K562 (cell line): ENCODE measurements at regions not wholly inside any gene's neighbourhood (a gene's known extent, or its start where the extent isn't known, plus 50 kb on each side); places are given as distances from the start of the nearest gene placed in this dataset.

Source experiments
- ATAC-seq: fragments of 200-7000 bp; cut with Tn5 transposase; 3 replicates; pipeline ENCODE4 v1.9.1; 2020; ENCODE audit warnings: moderate library complexity
- BruUV-seq: library from RNA; stranded (reverse); fragments of 400-500 nt; replicated peaks from 2 replicates; lab custom pipeline; 2021; lab: Mats Ljungman, UMichigan
- CTCF ChIA-PET: fragments of 300-600 bp; formaldehyde crosslinking; extraction: SDS; loops from one replicate; lab custom pipeline; 2021; ENCODE audit warnings: low intra/inter-chr PET ratio; lab: Yijun Ruan, JAX
- POLR2A ChIA-PET: fragments of 300-600, 350-650 bp; sonication (Branson Sonifier 250); formaldehyde crosslinking; extraction: SDS; loops from one replicate; lab custom pipeline; 2021; ENCODE audit warnings: antibody characterized with exemption, inconsistent platforms; lab: Yijun Ruan, JAX
- DNase-seq, 4 experiments: peaks; one replicate each; pipeline versions ENCODE4 v3.0.0 to v3.0.0-alpha.2; 2011 to 2018; ENCODE audit warnings: low spot score in 3 of 4, mixed read lengths in 3 of 4; ENCODE audit errors: extremely low read depth in 1 of 4
- FAIRE-seq: peaks from 2 replicates; lab custom pipeline; 2011; peaks lifted over from hg19 to GRCh38; lab: Jason Lieb, UNC
- H2AFZ ChIP-seq: 2 replicates; pipeline ENCODE4 v1.6.0; 2011; ENCODE audit warnings: low read depth, low read length, control low read depth, inconsistent platforms
- H3K27ac ChIP-seq: fragments of 200-600 bp; 3 replicates; pipeline ENCODE4 v1.8.0; 2011; ENCODE audit warnings: low read depth, mild to moderate bottlenecking, control low read depth, inconsistent platforms, low read length, moderate library complexity, mixed read lengths; ENCODE audit errors: extremely low read depth
- H3K27me3 ChIP-seq, 2 experiments: fragments of 300-600 bp in 1 of 2; 2 replicates in 1 of 2; 3 replicates in 1 of 2; pipeline versions ENCODE4 v1.6.0 to v1.8.0; 2011; ENCODE audit warnings: inconsistent platforms in 2 of 2, low read length in 2 of 2, mild to moderate bottlenecking in 1 of 2, mixed read lengths in 1 of 2, moderate library complexity in 1 of 2; ENCODE audit not compliant: control insufficient read depth in 2 of 2, insufficient read depth in 2 of 2
- H3K36me3 ChIP-seq: fragments of 300-600 bp; 3 replicates; pipeline ENCODE4 v1.8.0; 2011; ENCODE audit warnings: mild to moderate bottlenecking, low read length, inconsistent platforms; ENCODE audit not compliant: control insufficient read depth, insufficient read depth
- H3K4me1 ChIP-seq, 2 experiments: fragments of 200-600 bp in 1 of 2; replicated peaks in 1 of 2; 2 replicates in 1 of 2; 3 replicates in 1 of 2; pipeline versions ENCODE4 v1.5.1 to v1.8.0; 2011; ENCODE audit warnings: inconsistent platforms in 2 of 2, low read length in 2 of 2, mild to moderate bottlenecking in 1 of 2, mixed read lengths in 1 of 2, moderate library complexity in 1 of 2; ENCODE audit not compliant: control insufficient read depth in 2 of 2, insufficient read depth in 2 of 2
- H3K4me2 ChIP-seq: 2 replicates; pipeline ENCODE4 v1.6.1; 2011; ENCODE audit warnings: low read length, control low read depth, inconsistent platforms, mixed read lengths; ENCODE audit not compliant: insufficient read depth
- H3K4me3 ChIP-seq: fragments of 200-600 bp; sonication (generic), shearing (Covaris generic); 2 replicates; pipeline ENCODE4 v1.5.1; 2016; ENCODE audit warnings: control low read depth, inconsistent platforms
- H3K79me2 ChIP-seq: fragments of 200-600 bp; 3 replicates; pipeline ENCODE4 v1.8.0; 2011; ENCODE audit warnings: low read length, inconsistent platforms; ENCODE audit not compliant: control insufficient read depth, insufficient read depth
- H3K9ac ChIP-seq, 2 experiments: 2 replicates each; pipeline versions ENCODE4 v1.6.0 to v1.6.1; 2011; ENCODE audit warnings: low read depth in 2 of 2, low read length in 2 of 2, control low read depth in 1 of 2, inconsistent platforms in 1 of 2, mild to moderate bottlenecking in 1 of 2, mixed read lengths in 1 of 2; ENCODE audit not compliant: insufficient read depth in 1 of 2
- H3K9me1 ChIP-seq: one replicate; pipeline ENCODE4 v1.6.0; 2011; ENCODE audit warnings: inconsistent platforms, mild to moderate bottlenecking, low read length, moderate library complexity; ENCODE audit not compliant: control insufficient read depth, insufficient read depth
- H3K9me3 ChIP-seq: replicated peaks from 2 replicates; pipeline ENCODE4 v1.5.1; 2011; ENCODE audit warnings: low read depth, low read length, inconsistent platforms; ENCODE audit not compliant: control insufficient read depth, insufficient read depth
- H4K20me1 ChIP-seq: replicated peaks from 2 replicates; pipeline ENCODE4 v1.6.1; 2011; ENCODE audit warnings: low read length, inconsistent platforms, mixed read lengths; ENCODE audit not compliant: control insufficient read depth, insufficient read depth
- FOXA1 ChIP-seq: fragments of 450-650 bp; IDR thresholded peaks from 2 replicates; pipeline ENCODE4 v1.6.1; 2016; ENCODE audit warnings: mild to moderate bottlenecking, borderline replicate concordance
- HDAC8 ChIP-seq: fragments of 450-650 bp; IDR thresholded peaks from 2 replicates; pipeline ENCODE4 v1.6.1; 2016; ENCODE audit warnings: mild to moderate bottlenecking, missing genetic modification characterization, moderate library complexity, missing compliant biosample characterization
- HOMEZ ChIP-seq: fragments of 250-450 bp; sonication (Bioruptor Pico); IDR thresholded peaks from 2 replicates; pipeline ENCODE4 v1.4.0; 2020; ENCODE audit warnings: mild to moderate bottlenecking, moderate library complexity
- ID3 ChIP-seq, 2 experiments: fragments of 250-450 bp in 1 of 2; fragments of 450-650 bp in 1 of 2; sonication (Bioruptor Pico) in 1 of 2; IDR thresholded peaks; 2 replicates each; pipeline versions ENCODE4 v1.6.1 to v1.8.0; 2016 to 2021; ENCODE audit warnings: mild to moderate bottlenecking in 2 of 2, moderate library complexity in 2 of 2, missing compliant biosample characterization in 1 of 2, missing genetic modification characterization in 1 of 2
- LARP7 ChIP-seq: fragments of 450-650 bp; IDR thresholded peaks from 2 replicates; pipeline ENCODE4 v1.6.1; 2016
- SLC30A9 ChIP-seq: fragments of 250-450 bp; sonication (Bioruptor Pico); IDR thresholded peaks from 2 replicates; pipeline ENCODE4 v1.8.0; 2022; ENCODE audit warnings: mild to moderate bottlenecking, moderate library complexity
- ZNF212 ChIP-seq: fragments of 450-650 bp; formaldehyde crosslinking; IDR thresholded peaks from 2 replicates; pipeline ENCODE4 v1.4.0; 2020; ENCODE audit warnings: mild to moderate bottlenecking
- ZNF354B ChIP-seq: fragments of 250-450 bp; sonication (Bioruptor Pico); IDR thresholded peaks from 2 replicates; pipeline ENCODE4 v1.4.0; 2020
- WGBS: fragments of 100-300 bp; shearing (Covaris generic); methylation state at CpG from one replicate; pipeline ENCODE4 v1.1.6; 2016; ENCODE audit warnings: low coverage, mixed read lengths; ENCODE audit not compliant: insufficient coverage; ENCODE audit errors: missing lambda C conversion rate; 5-methylcytosine and 5-hydroxymethylcytosine counted together
- in situ Hi-C: fragments of 300-500 bp; cut with MboI; formaldehyde crosslinking; loops from 4 replicates; pipeline ENCODE4 v1.15.0; 2018; ENCODE audit warnings: inconsistent platforms, mixed read lengths
- intact Hi-C: fragments of 100-400 bp; cut with micrococcal nuclease; formaldehyde crosslinking; loops from 2 replicates; pipeline ENCODE4 v1.14.2; 2022
- TF ChIP-seq, protein P1 (sequence below): sonication (generic); formaldehyde crosslinking; IDR thresholded peaks from 2 replicates; pipeline ENCODE4 v1.8.0; 2022; ENCODE audit warnings: mild to moderate bottlenecking, missing genetic modification reagents

DNA sequence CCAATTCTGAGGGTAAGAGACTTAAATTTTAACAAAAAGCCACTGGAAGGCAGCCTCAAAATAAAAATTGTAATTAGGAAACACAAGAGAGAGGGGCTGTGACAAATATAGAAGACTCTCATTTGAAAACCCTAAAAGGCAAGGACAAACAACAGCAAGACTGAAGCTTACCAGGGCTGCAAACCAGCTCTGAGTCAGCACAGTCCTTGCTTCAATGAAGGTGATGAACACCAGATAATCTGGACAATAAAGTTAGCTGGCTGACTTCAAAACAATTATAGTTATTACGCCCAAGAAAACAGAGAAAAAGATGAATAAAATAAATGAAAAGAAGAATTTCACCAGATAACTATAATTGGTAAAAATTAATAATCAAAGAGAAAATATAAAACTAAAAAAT, 149.3 kb upstream of the NSMCE3 start:
- ChIA-PET POLR2A (no interaction called here), CTCF (no interaction called here)
- in situ Hi-C loops (no loop called here), intact Hi-C loops (no loop called here)
- Histone ChIP-seq H3K4me3 (no peak overlapping the region), H4K20me1 (no peaks in the 10 kb centered on the region), H3K27me3 (peaks cover 0 to 2% of the 10 kb centered on the region in 2 experiments; a peak in 3 of 5 replicates), H3K4me2 (no peak overlapping the region), H3K9me1 (no peaks in the 10 kb centered on the region), H3K79me2 (no peaks in the 10 kb centered on the region), H3K36me3 (no peaks in the 10 kb centered on the region), H2AFZ (no peak overlapping the region), H3K27ac (no peak overlapping the region), H3K9me3 (no peaks in the 10 kb centered on the region), H3K9ac (no peak overlapping the region), H3K4me1 (no peaks in the 10 kb centered on the region)
- BruUV-seq: no TSS peak
- FAIRE-seq (no peak), DNase-seq (no peak), ATAC-seq (no peak)
- WGBS: 6% methylated on average over 1 of the region's 1 CpG
- TF ChIP-seq SLC30A9 (CRISPR knock-in tag) (no peak), HOMEZ (CRISPR knock-in tag) (no peak)

- BruUV-seq: no TSS peak
- no peaks in the 10 kb centered on the region for H3K9me1 ChIP-seq
- no peak for ATAC-seq
- ChIA-PET POLR2A (no interaction called here), CTCF (no interaction called here)
- no peak overlapping the region for H3K4me3 ChIP-seq
- FAIRE-seq: no peak
- DNase-seq: no peak
- intact Hi-C loops: no loop called here
- H3K27me3 ChIP-seq: peaks cover 0 to 2% of the 10 kb centered on the region in 2 experiments; a peak in 3 of 5 replicates
- 1% methylated on average over 4 of the region's 4 CpGs for WGBS
- no peaks in the 10 kb centered on the region for H3K79me2 ChIP-seq
- H4K20me1 ChIP-seq: no peaks in the 10 kb centered on the region
- no peaks in the 10 kb centered on the region for H3K9me3 ChIP-seq
- in situ Hi-C loops: no loop called here
- H3K27ac ChIP-seq: no peak overlapping the region
- no peaks in the 10 kb centered on the region for H3K36me3 ChIP-seq
- H2AFZ ChIP-seq: no peak overlapping the region
- H3K9ac ChIP-seq: no peak overlapping the region
- H3K4me1 ChIP-seq: no peaks in the 10 kb centered on the region
- H3K4me2 ChIP-seq: no peak overlapping the region
- TF ChIP-seq HDAC8 (tag): no peak
- TF ChIP-seq ID3 (CRISPR knock-in tag; IDR thresholded peaks at IDR 0.05): no peak
- no peak for TF ChIP-seq ID3 (tag; IDR thresholded peaks at IDR 0.05)
- TF ChIP-seq ZNF212 (CRISPR knock-in tag): no peak
- no peak for TF ChIP-seq FOXA1
- TF ChIP-seq, protein P1, sequence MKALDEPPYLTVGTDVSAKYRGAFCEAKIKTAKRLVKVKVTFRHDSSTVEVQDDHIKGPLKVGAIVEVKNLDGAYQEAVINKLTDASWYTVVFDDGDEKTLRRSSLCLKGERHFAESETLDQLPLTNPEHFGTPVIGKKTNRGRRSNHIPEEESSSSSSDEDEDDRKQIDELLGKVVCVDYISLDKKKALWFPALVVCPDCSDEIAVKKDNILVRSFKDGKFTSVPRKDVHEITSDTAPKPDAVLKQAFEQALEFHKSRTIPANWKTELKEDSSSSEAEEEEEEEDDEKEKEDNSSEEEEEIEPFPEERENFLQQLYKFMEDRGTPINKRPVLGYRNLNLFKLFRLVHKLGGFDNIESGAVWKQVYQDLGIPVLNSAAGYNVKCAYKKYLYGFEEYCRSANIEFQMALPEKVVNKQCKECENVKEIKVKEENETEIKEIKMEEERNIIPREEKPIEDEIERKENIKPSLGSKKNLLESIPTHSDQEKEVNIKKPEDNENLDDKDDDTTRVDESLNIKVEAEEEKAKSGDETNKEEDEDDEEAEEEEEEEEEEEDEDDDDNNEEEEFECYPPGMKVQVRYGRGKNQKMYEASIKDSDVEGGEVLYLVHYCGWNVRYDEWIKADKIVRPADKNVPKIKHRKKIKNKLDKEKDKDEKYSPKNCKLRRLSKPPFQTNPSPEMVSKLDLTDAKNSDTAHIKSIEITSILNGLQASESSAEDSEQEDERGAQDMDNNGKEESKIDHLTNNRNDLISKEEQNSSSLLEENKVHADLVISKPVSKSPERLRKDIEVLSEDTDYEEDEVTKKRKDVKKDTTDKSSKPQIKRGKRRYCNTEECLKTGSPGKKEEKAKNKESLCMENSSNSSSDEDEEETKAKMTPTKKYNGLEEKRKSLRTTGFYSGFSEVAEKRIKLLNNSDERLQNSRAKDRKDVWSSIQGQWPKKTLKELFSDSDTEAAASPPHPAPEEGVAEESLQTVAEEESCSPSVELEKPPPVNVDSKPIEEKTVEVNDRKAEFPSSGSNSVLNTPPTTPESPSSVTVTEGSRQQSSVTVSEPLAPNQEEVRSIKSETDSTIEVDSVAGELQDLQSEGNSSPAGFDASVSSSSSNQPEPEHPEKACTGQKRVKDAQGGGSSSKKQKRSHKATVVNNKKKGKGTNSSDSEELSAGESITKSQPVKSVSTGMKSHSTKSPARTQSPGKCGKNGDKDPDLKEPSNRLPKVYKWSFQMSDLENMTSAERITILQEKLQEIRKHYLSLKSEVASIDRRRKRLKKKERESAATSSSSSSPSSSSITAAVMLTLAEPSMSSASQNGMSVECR (CRISPR knock-in tag): no peak
- no peak for TF ChIP-seq ZNF354B (CRISPR knock-in tag)
- TF ChIP-seq LARP7: no peak
Measured at GRCh38 chr15:29418178-29418577, 148.6 kb upstream of the NSMCE3 start.
